OCI-LY1 (cell line): ENCODE measurements at regions not wholly inside any gene's neighbourhood (a gene's known extent, or its start where the extent isn't known, plus 50 kb on each side); places are given as distances from the start of the nearest gene placed in this dataset.

ENCODE experiments used
- CTCF ChIP-seq: fragments of 200-600 bp; sonication (generic), shearing (Covaris generic); IDR thresholded peaks from 2 replicates; pipeline ENCODE4 v1.5.1; 2017; ENCODE audit warnings: mild to moderate bottlenecking, antibody characterized with exemption, low read length, moderate library complexity, mixed read lengths
- EZH2 ChIP-seq: fragments of 200-600 bp; sonication (generic), shearing (Covaris generic); IDR thresholded peaks from 2 replicates; pipeline ENCODE4 v1.8.0; 2017; ENCODE audit warnings: borderline replicate concordance, mixed run types, mild to moderate bottlenecking, antibody characterized with exemption, low read length, moderate library complexity, mixed read lengths

GRCh38 chr16:66206363-66206762 is 160.1 kb upstream of the CDH5 start:
- TF ChIP-seq EZH2 (no peak), CTCF (no peak)
